ENCODE measurements at regions not wholly inside any gene's neighbourhood (a gene's known extent, or its start where the extent isn't known, plus 50 kb on each side); places are given as distances from the start of the nearest gene placed in this dataset.

GRCh38 chr6:2361195-2361594 lies 115.8 kb upstream of the GMDS start:
- no peak for TF ChIP-seq CTCF (conservative IDR thresholded peaks at IDR 0.05; ENCODE audit: low read depth, low read length)
- no peak for TF ChIP-seq EZH2 (IDR thresholded peaks at IDR 0.05; ENCODE audit: low read length, unreplicated experiment)
- no peak for TF ChIP-seq EZH2phosphoT487 (IDR thresholded peaks at IDR 0.05; ENCODE audit: borderline replicate concordance, low read length)

Measured in PC-3 (cell line).